ENCODE measurements at regions not wholly inside any gene's neighbourhood (a gene's known extent, or its start where the extent isn't known, plus 50 kb on each side); places are given as distances from the start of the nearest gene placed in this dataset.

DNA sequence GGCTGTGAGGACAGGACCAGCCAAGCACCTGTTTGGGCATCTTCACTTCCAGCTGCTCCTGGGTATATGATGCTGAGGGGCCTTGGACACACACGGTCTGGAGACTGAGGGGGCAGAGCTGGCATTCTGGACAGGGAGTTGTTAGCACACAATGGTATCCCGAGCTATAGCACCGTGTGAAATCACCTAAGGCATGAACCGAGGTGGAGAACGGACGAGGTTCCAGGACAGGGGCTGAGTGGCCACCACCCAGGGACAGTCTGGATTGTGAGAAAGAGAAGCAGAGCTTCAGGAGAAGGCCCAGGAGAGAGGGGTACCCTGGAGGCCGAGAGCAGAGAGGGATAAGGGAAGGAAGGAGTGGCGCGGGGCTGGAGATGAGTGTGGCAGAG, 571.8 kb downstream of the TCERG1L start:
- ATAC-seq, result no peak
- CTCF ChIA-PET, result no interaction called here
- Histone ChIP-seq H3K79me2 (ENCODE audit: low read length) (no peaks in the 10 kb centered on the region), H3K27ac (ENCODE audit: low read length) (no peak overlapping the region), H3K4me3 (ENCODE audit: low read length) (no peak overlapping the region), H3K27me3 (ENCODE audit: low read length) (no peaks in the 10 kb centered on the region), H3K9ac (ENCODE audit: low read length) (no peak overlapping the region), H3K4me2 (ENCODE audit: low read length) (no peak overlapping the region), H4K20me1 (ENCODE audit: low read length) (no peaks in the 10 kb centered on the region), H3F3A (ENCODE audit: low read length, unreplicated experiment) (no peaks in the 10 kb centered on the region), H3K9me2 (replicated peaks; ENCODE audit: low read length) (no peaks in the 10 kb centered on the region), H3K4me1 (ENCODE audit: insufficient read depth, low read length) (no peaks in the 10 kb centered on the region), H2AFZ (ENCODE audit: low read length) (no peak overlapping the region), H3K9me3 (ENCODE audit: low read length) (no peaks in the 10 kb centered on the region), H3K36me3 (ENCODE audit: low read depth, low read length) (no peaks in the 10 kb centered on the region)
- intact Hi-C loops (cut with micrococcal nuclease), result no loop called here
- TF ChIP-seq EZH2 (IDR thresholded peaks at IDR 0.05; ENCODE audit: low read length, unreplicated experiment), result no peak
- no peak for DNase-seq
- POLR2A ChIA-PET (ENCODE audit: unreplicated experiment), result no interaction called here
- BruUV-seq (replicated peaks), result no TSS peak

DNA sequence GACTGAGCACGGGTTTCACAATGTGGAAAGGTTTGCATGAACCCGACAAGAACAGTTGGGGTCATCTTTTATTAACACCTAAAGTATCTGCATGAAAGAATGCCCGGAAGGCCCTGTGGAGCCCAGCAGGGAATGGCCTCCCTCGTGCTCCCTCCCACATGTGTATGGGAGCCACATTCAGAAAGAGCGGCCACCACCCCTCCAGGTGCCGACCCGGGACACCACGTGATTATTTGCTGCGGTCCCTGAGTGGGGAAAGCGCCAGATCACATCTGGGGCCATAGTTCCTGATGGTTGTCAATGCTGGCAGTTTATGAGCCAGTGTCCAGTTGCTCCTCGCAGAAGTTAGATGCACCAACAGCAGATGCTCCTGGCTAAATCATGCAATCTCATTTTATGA, 571.4 kb downstream of the TCERG1L start:
- H3K27me3 ChIP-seq (ENCODE audit: low read length), result no peaks in the 10 kb centered on the region
- no TSS peak for BruUV-seq (replicated peaks)
- H3K27ac ChIP-seq (ENCODE audit: low read length), result no peak overlapping the region
- intact Hi-C loops (cut with micrococcal nuclease), result no loop called here
- H3K9ac ChIP-seq (ENCODE audit: low read length), result no peak overlapping the region
- H3F3A ChIP-seq (ENCODE audit: low read length, unreplicated experiment), result no peaks in the 10 kb centered on the region
- ATAC-seq (no peak), DNase-seq (no peak)
- CTCF ChIA-PET, result no interaction called here
- no peaks in the 10 kb centered on the region for H3K4me1 ChIP-seq (ENCODE audit: insufficient read depth, low read length)
- H3K9me3 ChIP-seq (ENCODE audit: low read length), result no peaks in the 10 kb centered on the region
- POLR2A ChIA-PET (ENCODE audit: unreplicated experiment), result no interaction called here
- H3K9me2 ChIP-seq (replicated peaks; ENCODE audit: low read length), result no peaks in the 10 kb centered on the region
- no peaks in the 10 kb centered on the region for H3K36me3 ChIP-seq (ENCODE audit: low read depth, low read length)
- no peak overlapping the region for H2AFZ ChIP-seq (ENCODE audit: low read length)
- TF ChIP-seq EZH2phosphoT487 (IDR thresholded peaks at IDR 0.05; ENCODE audit: borderline replicate concordance, low read length) (no peak), EZH2 (IDR thresholded peaks at IDR 0.05; ENCODE audit: low read length, unreplicated experiment) (no peak)
- TF ChIP-seq, protein P1, sequence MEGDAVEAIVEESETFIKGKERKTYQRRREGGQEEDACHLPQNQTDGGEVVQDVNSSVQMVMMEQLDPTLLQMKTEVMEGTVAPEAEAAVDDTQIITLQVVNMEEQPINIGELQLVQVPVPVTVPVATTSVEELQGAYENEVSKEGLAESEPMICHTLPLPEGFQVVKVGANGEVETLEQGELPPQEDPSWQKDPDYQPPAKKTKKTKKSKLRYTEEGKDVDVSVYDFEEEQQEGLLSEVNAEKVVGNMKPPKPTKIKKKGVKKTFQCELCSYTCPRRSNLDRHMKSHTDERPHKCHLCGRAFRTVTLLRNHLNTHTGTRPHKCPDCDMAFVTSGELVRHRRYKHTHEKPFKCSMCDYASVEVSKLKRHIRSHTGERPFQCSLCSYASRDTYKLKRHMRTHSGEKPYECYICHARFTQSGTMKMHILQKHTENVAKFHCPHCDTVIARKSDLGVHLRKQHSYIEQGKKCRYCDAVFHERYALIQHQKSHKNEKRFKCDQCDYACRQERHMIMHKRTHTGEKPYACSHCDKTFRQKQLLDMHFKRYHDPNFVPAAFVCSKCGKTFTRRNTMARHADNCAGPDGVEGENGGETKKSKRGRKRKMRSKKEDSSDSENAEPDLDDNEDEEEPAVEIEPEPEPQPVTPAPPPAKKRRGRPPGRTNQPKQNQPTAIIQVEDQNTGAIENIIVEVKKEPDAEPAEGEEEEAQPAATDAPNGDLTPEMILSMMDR (conservative IDR thresholded peaks at IDR 0.05; ENCODE audit: low read depth, low read length), result no peak
- H4K20me1 ChIP-seq (ENCODE audit: low read length), result no peaks in the 10 kb centered on the region
- no peak overlapping the region for H3K4me3 ChIP-seq (ENCODE audit: low read length)
- no peaks in the 10 kb centered on the region for H3K79me2 ChIP-seq (ENCODE audit: low read length)
- no peak overlapping the region for H3K4me2 ChIP-seq (ENCODE audit: low read length)

DNA sequence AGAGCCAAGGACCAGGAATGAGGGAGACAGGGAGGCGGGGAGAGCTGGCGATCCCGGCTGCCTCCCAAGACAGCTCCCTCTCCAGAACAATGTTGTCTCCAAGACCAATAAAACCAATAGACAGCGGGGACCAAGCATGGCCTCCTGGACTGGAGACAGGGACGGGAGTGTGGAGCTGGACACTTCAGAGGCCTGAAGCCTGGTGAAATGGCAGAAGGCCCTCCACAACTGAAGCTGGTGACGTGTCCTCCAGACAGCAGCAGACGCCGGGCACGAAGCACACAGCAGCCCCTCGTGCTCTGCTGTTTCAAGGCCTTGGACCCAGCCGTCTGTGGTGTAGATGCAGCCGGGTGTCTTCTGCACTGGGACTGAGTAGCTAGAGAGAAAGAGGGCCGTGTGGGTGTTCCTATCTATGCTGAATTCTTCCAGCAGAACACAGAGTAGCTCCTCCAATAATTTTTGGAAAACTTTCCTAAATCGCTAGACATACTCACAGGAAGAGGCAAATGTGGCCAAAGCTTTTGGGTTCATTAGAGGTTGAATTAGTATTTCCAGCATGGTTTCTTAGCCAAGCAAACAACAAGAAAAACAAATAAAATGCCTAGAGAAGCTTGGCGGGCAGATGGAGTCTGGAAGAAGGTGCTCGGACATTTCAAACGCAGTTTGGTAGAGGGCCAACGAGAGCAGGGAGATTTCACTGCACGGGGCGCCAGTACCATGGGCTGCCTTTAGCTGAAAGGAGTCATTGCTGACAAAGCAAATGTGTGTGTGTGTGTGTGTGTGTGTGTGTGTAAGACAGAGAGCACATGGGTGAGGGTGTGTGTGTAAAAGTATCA, 570.4 kb downstream of the TCERG1L start:
- H3K4me3 ChIP-seq (ENCODE audit: low read length), result no peak overlapping the region
- BruUV-seq (replicated peaks), result no TSS peak
- TF ChIP-seq, protein P1 (conservative IDR thresholded peaks at IDR 0.05; ENCODE audit: low read depth, low read length), result no peak
- TF ChIP-seq EZH2 (IDR thresholded peaks at IDR 0.05; ENCODE audit: low read length, unreplicated experiment) (no peak), EZH2phosphoT487 (IDR thresholded peaks at IDR 0.05; ENCODE audit: borderline replicate concordance, low read length) (no peak)
- no peaks in the 10 kb centered on the region for H3K4me1 ChIP-seq (ENCODE audit: insufficient read depth, low read length)
- H3F3A ChIP-seq (ENCODE audit: low read length, unreplicated experiment), result no peaks in the 10 kb centered on the region
- no peaks in the 10 kb centered on the region for H4K20me1 ChIP-seq (ENCODE audit: low read length)
- no peak for ATAC-seq
- no peaks in the 10 kb centered on the region for H3K9me2 ChIP-seq (replicated peaks; ENCODE audit: low read length)
- no peak overlapping the region for H2AFZ ChIP-seq (ENCODE audit: low read length)
- CTCF ChIA-PET, result no interaction called here
- no peaks in the 10 kb centered on the region for H3K27me3 ChIP-seq (ENCODE audit: low read length)
- no peaks in the 10 kb centered on the region for H3K36me3 ChIP-seq (ENCODE audit: low read depth, low read length)
- DNase-seq, result no peak
- no peak overlapping the region for H3K9ac ChIP-seq (ENCODE audit: low read length)
- H3K27ac ChIP-seq (ENCODE audit: low read length), result no peak overlapping the region
- intact Hi-C loops (cut with micrococcal nuclease), result no loop called here
- H3K79me2 ChIP-seq (ENCODE audit: low read length), result no peaks in the 10 kb centered on the region
- POLR2A ChIA-PET (ENCODE audit: unreplicated experiment), result no interaction called here
- no peak overlapping the region for H3K4me2 ChIP-seq (ENCODE audit: low read length)
- no peaks in the 10 kb centered on the region for H3K9me3 ChIP-seq (ENCODE audit: low read length)
